OCI-LY3 (cell line): ENCODE measurements at regions not wholly inside any gene's neighbourhood (a gene's known extent, or its start where the extent isn't known, plus 50 kb on each side); places are given as distances from the start of the nearest gene placed in this dataset.

Experiments
- CTCF ChIP-seq: fragments of 200-600, 300-600 bp; sonication (generic); IDR thresholded peaks from 2 replicates; pipeline ENCODE4 v1.5.1; 2014; ENCODE audit warnings: antibody characterized with exemption, low read length, low read depth
- EZH2phosphoT487 ChIP-seq: fragments of 200-600 bp; shearing (Covaris generic); IDR thresholded peaks from 2 replicates; pipeline ENCODE4 v1.6.1; 2018; ENCODE audit warnings: antibody characterized with exemption, mixed run types, low read depth

- TF ChIP-seq CTCF (no peak), EZH2phosphoT487 (no peak)
These were observed 795.2 kb upstream of the ID2 start for GRCh38 chr2:7886666-7887065.
